Heart right ventricle (tissue), 16 donors: ENCODE measurements at regions not wholly inside any gene's neighbourhood (a gene's known extent, or its start where the extent isn't known, plus 50 kb on each side); places are given as distances from the start of the nearest gene placed in this dataset.

ENCODE experiments used
- ATAC-seq, 8 donors: fragments of 200-7000 bp; cut with Tn5 transposase; one replicate each; pipeline ENCODE4 v1.9.1; 2020; ENCODE audit warnings: mild to moderate bottlenecking in 8 of 8, moderate library complexity in 8 of 8, moderate number of reproducible peaks in 1 of 8
- DNase-seq, 2 donors: peaks; one replicate each; pipeline ENCODE4 v3.0.0-alpha.2; 2020
- H3K27ac ChIP-seq, 10 donors: fragments of 200-600 bp; sonication (generic) in 2 of 10; one replicate each; pipeline versions ENCODE4 v1.5.0 to v1.8.0; 2020 to 2022; ENCODE audit warnings: mild to moderate bottlenecking in 3 of 10
- H3K27me3 ChIP-seq, 7 donors: fragments of 200-600 bp; one replicate each; pipeline ENCODE4 v1.8.0; 2021 to 2022; ENCODE audit warnings: mild to moderate bottlenecking in 2 of 7
- H3K36me3 ChIP-seq, 9 donors: fragments of 200-600 bp; sonication (generic) in 1 of 9; one replicate each; pipeline versions ENCODE4 v1.5.0 to v1.8.0; 2020 to 2022; ENCODE audit warnings: mild to moderate bottlenecking in 2 of 9
- H3K4me1 ChIP-seq, 9 donors: fragments of 200-600 bp; sonication (generic) in 1 of 9; one replicate each; pipeline versions ENCODE4 v1.5.0 to v1.8.0; 2020 to 2022; ENCODE audit warnings: mild to moderate bottlenecking in 4 of 9
- H3K4me3 ChIP-seq, 10 donors: fragments of 200-600 bp; sonication (generic) in 2 of 10; one replicate each; pipeline versions ENCODE4 v1.5.0 to v1.8.0; 2020 to 2022; ENCODE audit warnings: mild to moderate bottlenecking in 7 of 10, moderate library complexity in 2 of 10
- H3K9me3 ChIP-seq, 11 donors: fragments of 200-600 bp in 10 of 11; sonication (generic) in 2 of 11; one replicate each; pipeline versions ENCODE4 v1.5.0 to v1.8.0; 2013 to 2022; ENCODE audit warnings: mild to moderate bottlenecking in 2 of 11, control low read depth in 1 of 11, moderate library complexity in 1 of 11
- WGBS, 2 donors: extraction: QIAGEN DNeasy Blood & Tissue Kit; methylation state at CpG; one replicate each; pipeline ENCODE4 v1.1.7; 2013; ENCODE audit warnings: inconsistent platforms in 1 of 2; 5-methylcytosine and 5-hydroxymethylcytosine counted together
- intact Hi-C, 10 donors: fragments of 100-400 bp; cut with DNase I; formaldehyde crosslinking; loops; one replicate each; pipeline versions ENCODE4 v1.11.1 to v1.14.2; 2022
- TF ChIP-seq, protein P1 (sequence below), 9 donors: fragments of 200-600 bp; sonication (generic) in 2 of 9; IDR thresholded peaks; one replicate each; pipeline versions ENCODE4 v1.5.0 to v1.8.0; 2021 to 2022; ENCODE audit warnings: antibody characterized with exemption in 9 of 9, mild to moderate bottlenecking in 5 of 9, moderate library complexity in 1 of 9
- donor health status: Arrhythmogenic right ventricular cardiomyopathy.
- donor health status: ischemic (EF 13 %, LVEDD 7.1; RV severe dilation, severe dysfunction).
- donor health status: healthy with polysubstance abuse.
- donor health status: DM: no; HTN: yes; CAD: no.
- donor health status: DM: no; HTN: no; CAD: no.
- donor health status: ischemic (EF 25% LVEDD 6.9; RV normal size, moderate dysfunction).
- donor health status: ischemic (EF 25% LVEDD 5.7; RV mildly dilated, moderate dysfunction).
- donor health status: healthy.
- donor health status: DM: yes; HTN: yes; CAD: no.
- donor health status: Ischemic cardiomyopathy.
- donor health status: ischemic (EF 35%, LVEDD 5.7; RV mildly dilated, moderate dysfunction).
- donor health status: nonischemic (EF 11% LVEDD 7.7; RV severe dilation, severe dysfunction).
- donor health status: DM: yes; HTN: yes; CAD: no.
- donor health status: PGD.
- donor health status: ischemic (EF 29% LVEDD 5.4; RV normal size, mild dysfunction).
- donor health status: nonischemic (EF 23%, LVEDD 6.1; RV moderate dilation, normal function).

DNA sequence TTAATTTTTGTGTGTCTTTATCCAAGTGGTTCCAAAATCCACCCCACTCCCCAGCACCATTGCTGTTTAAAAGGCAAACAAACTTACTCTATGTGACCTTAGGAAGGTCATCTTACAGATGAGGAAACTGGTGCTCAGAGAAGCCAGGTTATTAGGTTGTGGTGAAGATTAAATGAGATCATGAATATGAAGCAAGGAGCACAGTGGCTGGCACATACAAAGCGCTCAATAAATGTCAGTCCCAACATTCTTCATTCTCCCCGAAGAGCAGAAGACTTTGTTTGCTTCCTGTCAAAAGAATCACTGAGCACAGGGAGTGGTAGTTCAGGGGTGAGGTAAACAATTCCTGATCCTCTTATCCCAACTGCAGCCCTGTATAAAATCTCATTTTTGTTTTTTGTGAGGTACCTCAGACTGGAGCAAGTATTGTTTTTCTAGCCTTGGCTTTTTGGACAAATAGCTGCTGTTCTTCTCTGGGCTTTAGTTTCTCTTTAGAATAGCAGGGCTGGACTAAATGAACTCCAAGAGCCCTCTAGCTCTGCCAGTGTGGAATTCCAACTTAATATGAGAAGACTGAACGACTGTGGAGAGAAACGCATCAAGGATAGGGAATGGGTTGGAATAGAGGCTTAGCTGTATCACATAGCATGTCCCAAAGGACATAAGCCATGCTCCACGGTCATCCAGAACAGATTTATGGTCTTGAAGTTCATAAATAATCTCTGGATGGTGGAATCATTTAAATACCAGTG is 455.3 kb upstream of the USP24 start:
- ATAC-seq (peak in 1 of 8 donors; percentile 30), DNase-seq (no peak)
- TF ChIP-seq, protein P1, sequence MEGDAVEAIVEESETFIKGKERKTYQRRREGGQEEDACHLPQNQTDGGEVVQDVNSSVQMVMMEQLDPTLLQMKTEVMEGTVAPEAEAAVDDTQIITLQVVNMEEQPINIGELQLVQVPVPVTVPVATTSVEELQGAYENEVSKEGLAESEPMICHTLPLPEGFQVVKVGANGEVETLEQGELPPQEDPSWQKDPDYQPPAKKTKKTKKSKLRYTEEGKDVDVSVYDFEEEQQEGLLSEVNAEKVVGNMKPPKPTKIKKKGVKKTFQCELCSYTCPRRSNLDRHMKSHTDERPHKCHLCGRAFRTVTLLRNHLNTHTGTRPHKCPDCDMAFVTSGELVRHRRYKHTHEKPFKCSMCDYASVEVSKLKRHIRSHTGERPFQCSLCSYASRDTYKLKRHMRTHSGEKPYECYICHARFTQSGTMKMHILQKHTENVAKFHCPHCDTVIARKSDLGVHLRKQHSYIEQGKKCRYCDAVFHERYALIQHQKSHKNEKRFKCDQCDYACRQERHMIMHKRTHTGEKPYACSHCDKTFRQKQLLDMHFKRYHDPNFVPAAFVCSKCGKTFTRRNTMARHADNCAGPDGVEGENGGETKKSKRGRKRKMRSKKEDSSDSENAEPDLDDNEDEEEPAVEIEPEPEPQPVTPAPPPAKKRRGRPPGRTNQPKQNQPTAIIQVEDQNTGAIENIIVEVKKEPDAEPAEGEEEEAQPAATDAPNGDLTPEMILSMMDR (IDR thresholded peaks at IDR 0.05), result no peak
- no peaks in the 10 kb centered on the region for H3K27me3 ChIP-seq
- no peak overlapping the region for H3K4me3 ChIP-seq
- H3K4me1 ChIP-seq, result peaks cover 0 to 22% (median 0%) of the 10 kb centered on the region in 9 donors
- H3K27ac ChIP-seq, result peak overlapping the region in 2 of 10 donors; percentile 37 to 47
- WGBS, 2 donors, result 65 to 73% methylated on average over 5 of the region's 5 CpGs
- H3K36me3 ChIP-seq, result no peaks in the 10 kb centered on the region
- H3K9me3 ChIP-seq, result peaks cover 0 to 7% (median 0%) of the 10 kb centered on the region in 11 donors
- intact Hi-C loops, result no loop called here

- 14 to 25% methylated on average over 3 of the region's 3 CpGs for WGBS, 2 donors
- Histone ChIP-seq H3K4me1 (peaks cover 0 to 22% (median 0%) of the 10 kb centered on the region in 9 donors), H3K4me3 (no peak overlapping the region), H3K36me3 (no peaks in the 10 kb centered on the region), H3K9me3 (peaks cover 0 to 14% (median 0%) of the 10 kb centered on the region in 11 donors), H3K27me3 (no peaks in the 10 kb centered on the region), H3K27ac (peak overlapping the region in 7 of 10 donors; percentile 15 to 48 (median 25))
- TF ChIP-seq, protein P1 (IDR thresholded peaks at IDR 0.05), result no peak
- DNase-seq, result peak in 1 of 2 donors; percentile 23
- ATAC-seq, result peak in 7 of 8 donors; percentile 57 to 93 (median 88)
- intact Hi-C loops, result no loop called here
Observed at GRCh38 chr1:55669293-55669692, 454.1 kb upstream of the USP24 start.

GRCh38 chr1:55662875-55663274 is 447.7 kb upstream of the USP24 start:
- intact Hi-C loops, result no loop called here
- no peak for ATAC-seq

GRCh38 chr1:55658917-55659316 is 443.8 kb upstream of the USP24 start:
- ATAC-seq (no peak), DNase-seq (no peak)
- WGBS, 2 donors, result 83 to 84% methylated on average over 2 of the region's 2 CpGs
- no peaks in the 10 kb centered on the region for H3K27me3 ChIP-seq
- H3K4me1 ChIP-seq, result no peaks in the 10 kb centered on the region
- no peak overlapping the region for H3K4me3 ChIP-seq
- peaks cover 0 to 13% (median 0%) of the 10 kb centered on the region in 11 donors for H3K9me3 ChIP-seq
- no peaks in the 10 kb centered on the region for H3K36me3 ChIP-seq
- intact Hi-C loops, result no loop called here
- H3K27ac ChIP-seq, result no peak overlapping the region
- TF ChIP-seq, protein P1 (IDR thresholded peaks at IDR 0.05), result no peak

More at GRCh38 chr1:55662875-55663274, 447.7 kb upstream of the USP24 start:
- no peaks in the 10 kb centered on the region for H3K27me3 ChIP-seq
- H3K9me3 ChIP-seq, result peaks cover 0 to 30% (median 0%) of the 10 kb centered on the region in 11 donors
- H3K4me1 ChIP-seq, result no peaks in the 10 kb centered on the region
- DNase-seq, result no peak
- no peaks in the 10 kb centered on the region for H3K36me3 ChIP-seq
- H3K4me3 ChIP-seq, result no peak overlapping the region
- 95% methylated on average over 3 of the region's 3 CpGs for WGBS, 2 donors
- TF ChIP-seq, protein P1 (IDR thresholded peaks at IDR 0.05), result no peak
- no peak overlapping the region for H3K27ac ChIP-seq
